ENCODE measurements at regions not wholly inside any gene's neighbourhood (a gene's known extent, or its start where the extent isn't known, plus 50 kb on each side); places are given as distances from the start of the nearest gene placed in this dataset.

GRCh38 chr9:3088219-3088618, 244.3 kb upstream of the PUM3 start:
- no peak for TF ChIP-seq CTCF (IDR thresholded peaks at IDR 0.05)
- DNase-seq (ENCODE audit: low spot score) (no peak), ATAC-seq (ENCODE audit: low FRiP score) (no peak)

- no peak for TF ChIP-seq CTCF (IDR thresholded peaks at IDR 0.05)
- no peak for DNase-seq (ENCODE audit: low spot score)
- no peak for ATAC-seq (ENCODE audit: low FRiP score)
These were observed 243.8 kb upstream of the PUM3 start for GRCh38 chr9:3087697-3088096.

- ATAC-seq (ENCODE audit: low FRiP score) = no peak
- TF ChIP-seq CTCF (IDR thresholded peaks at IDR 0.05) = no peak
These were observed 237.1 kb upstream of the PUM3 start for GRCh38 chr9:3080951-3081350.

GRCh38 chr9:3074247-3074646, 230.4 kb upstream of the PUM3 start:
- no peak for TF ChIP-seq CTCF (IDR thresholded peaks at IDR 0.05)
- DNase-seq (ENCODE audit: low spot score) (no peak), ATAC-seq (ENCODE audit: low FRiP score) (no peak)

More at GRCh38 chr9:3080951-3081350, 237.1 kb upstream of the PUM3 start:
- DNase-seq (ENCODE audit: low spot score) = no peak

GRCh38 chr9:3066591-3066990, 222.7 kb upstream of the PUM3 start:
- no peak for DNase-seq (ENCODE audit: low spot score)
- no peak for TF ChIP-seq CTCF (IDR thresholded peaks at IDR 0.05)
- ATAC-seq (ENCODE audit: low FRiP score) = no peak

GRCh38 chr9:3059781-3060468, 216.0 kb upstream of the PUM3 start:
- ATAC-seq (ENCODE audit: low FRiP score) = no peak
- no peak for TF ChIP-seq CTCF (IDR thresholded peaks at IDR 0.05)
- DNase-seq (ENCODE audit: low spot score) = no peak

- no peak for TF ChIP-seq CTCF (IDR thresholded peaks at IDR 0.05)
- ATAC-seq (ENCODE audit: low FRiP score) = no peak
- no peak for DNase-seq (ENCODE audit: low spot score)
These were observed 214.5 kb upstream of the PUM3 start for GRCh38 chr9:3058409-3058808.
